ENCODE measurements at regions not wholly inside any gene's neighbourhood (a gene's known extent, or its start where the extent isn't known, plus 50 kb on each side); places are given as distances from the start of the nearest gene placed in this dataset.

DNA sequence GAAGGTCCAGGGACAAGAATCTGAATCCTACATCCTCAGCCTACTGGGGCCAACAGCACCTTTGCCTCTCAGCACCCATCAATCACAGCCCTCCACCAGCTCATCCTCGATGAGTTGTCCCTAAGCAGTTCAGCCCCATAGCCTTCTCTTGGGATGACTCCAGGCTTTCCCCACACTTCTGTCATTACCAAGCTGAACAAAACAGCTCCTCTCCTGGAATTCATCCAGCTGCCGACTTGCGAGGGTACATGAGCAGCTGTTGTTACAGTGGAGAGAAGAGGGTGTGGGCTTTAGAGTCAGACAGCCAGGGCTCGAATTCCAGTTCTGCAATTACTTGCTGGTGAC is 69.0 kb upstream of the THBS1 start:
- TF ChIP-seq, protein P1, sequence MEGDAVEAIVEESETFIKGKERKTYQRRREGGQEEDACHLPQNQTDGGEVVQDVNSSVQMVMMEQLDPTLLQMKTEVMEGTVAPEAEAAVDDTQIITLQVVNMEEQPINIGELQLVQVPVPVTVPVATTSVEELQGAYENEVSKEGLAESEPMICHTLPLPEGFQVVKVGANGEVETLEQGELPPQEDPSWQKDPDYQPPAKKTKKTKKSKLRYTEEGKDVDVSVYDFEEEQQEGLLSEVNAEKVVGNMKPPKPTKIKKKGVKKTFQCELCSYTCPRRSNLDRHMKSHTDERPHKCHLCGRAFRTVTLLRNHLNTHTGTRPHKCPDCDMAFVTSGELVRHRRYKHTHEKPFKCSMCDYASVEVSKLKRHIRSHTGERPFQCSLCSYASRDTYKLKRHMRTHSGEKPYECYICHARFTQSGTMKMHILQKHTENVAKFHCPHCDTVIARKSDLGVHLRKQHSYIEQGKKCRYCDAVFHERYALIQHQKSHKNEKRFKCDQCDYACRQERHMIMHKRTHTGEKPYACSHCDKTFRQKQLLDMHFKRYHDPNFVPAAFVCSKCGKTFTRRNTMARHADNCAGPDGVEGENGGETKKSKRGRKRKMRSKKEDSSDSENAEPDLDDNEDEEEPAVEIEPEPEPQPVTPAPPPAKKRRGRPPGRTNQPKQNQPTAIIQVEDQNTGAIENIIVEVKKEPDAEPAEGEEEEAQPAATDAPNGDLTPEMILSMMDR (IDR thresholded peaks at IDR 0.05; ENCODE audit: low read length) = no peak
- no peak for TF ChIP-seq EZH2 (IDR thresholded peaks at IDR 0.05; ENCODE audit: borderline replicate concordance, low read length)
